Activated naive CD4-positive, alpha-beta T cell treated with anti-CD3 and anti-CD28 coated beads, Interleukin-2, amount 10 ng/mL, durations not matched to agents 7 days and 5 days (primary cell): ENCODE measurements at regions not wholly inside any gene's neighbourhood (a gene's known extent, or its start where the extent isn't known, plus 50 kb on each side); places are given as distances from the start of the nearest gene placed in this dataset.

Source experiments
- CTCF ChIA-PET: fragments of 350-600 bp; sonication (Branson Sonifier 250); formaldehyde crosslinking; loops from one replicate; lab custom pipeline; 2021; ENCODE audit warnings: antibody characterized with exemption; lab: Charles Lee
- DNase-seq: peaks from one replicate; pipeline ENCODE4 v3.0.0-alpha.2; 2020
- H3K27ac Mint-ChIP-seq: one replicate; pipeline ENCODE4 v1.8.0; 2021; ENCODE audit warnings: mild to moderate bottlenecking, moderate library complexity, mixed read lengths
- H3K27me3 Mint-ChIP-seq: one replicate; pipeline ENCODE4 v1.8.0; 2021; ENCODE audit warnings: mild to moderate bottlenecking, mixed read lengths
- H3K36me3 Mint-ChIP-seq: one replicate; pipeline ENCODE4 v1.8.0; 2021; ENCODE audit warnings: mixed read lengths
- H3K4me1 Mint-ChIP-seq: one replicate; pipeline ENCODE4 v1.8.0; 2021; ENCODE audit warnings: mixed read lengths
- H3K4me3 Mint-ChIP-seq: one replicate; pipeline ENCODE4 v1.8.0; 2021; ENCODE audit warnings: mild to moderate bottlenecking, moderate library complexity, mixed read lengths
- H3K9me3 Mint-ChIP-seq: one replicate; pipeline ENCODE4 v1.8.0; 2021; ENCODE audit warnings: mixed read lengths

DNA sequence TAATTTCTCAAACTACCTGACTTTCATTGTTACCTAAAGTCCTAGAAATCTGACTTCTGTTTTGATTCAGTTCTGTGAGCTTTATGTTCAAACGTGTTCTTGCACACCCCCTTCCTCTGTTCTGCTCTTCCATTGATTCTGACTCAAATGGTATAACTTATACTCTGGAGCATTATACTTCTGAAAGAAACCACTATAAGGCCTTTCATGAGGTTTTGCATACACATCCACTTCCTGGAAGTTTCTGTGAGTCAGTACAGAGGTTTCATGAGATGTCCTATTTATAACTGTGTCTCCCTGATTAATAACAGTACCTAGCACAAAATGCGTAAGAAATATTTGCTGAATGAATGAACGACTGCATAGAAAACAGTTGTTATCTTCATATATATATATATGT is 540.2 kb upstream of the CT83 start:
- Mint-ChIP-seq H3K27ac (no peak overlapping the region), H3K27me3 (no peaks in the 10 kb centered on the region), H3K36me3 (no peaks in the 10 kb centered on the region), H3K9me3 (no peaks in the 10 kb centered on the region), H3K4me1 (no peaks in the 10 kb centered on the region), H3K4me3 (no peak overlapping the region)
- CTCF ChIA-PET, result no interaction called here
- DNase-seq, result no peak

DNA sequence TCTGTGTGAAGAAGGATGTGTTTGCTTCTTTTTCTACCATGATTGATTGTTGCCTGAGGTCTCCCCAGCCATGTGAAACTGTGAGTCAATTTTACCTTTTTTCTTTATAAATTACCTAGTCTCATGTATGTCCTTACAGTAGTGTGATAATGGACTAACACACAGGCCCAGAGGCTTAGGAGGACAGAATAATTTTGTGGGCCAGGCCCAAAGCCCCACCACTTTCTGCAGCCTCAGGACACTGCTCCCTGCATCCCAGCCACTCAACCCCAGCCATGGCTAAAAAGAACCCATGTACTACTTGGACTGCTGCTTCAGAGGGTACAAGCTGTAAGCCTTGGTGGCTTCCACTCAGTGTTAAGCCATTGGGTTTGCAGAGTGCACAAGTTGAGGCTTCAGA is 512.7 kb upstream of the CT83 start:
- H3K27ac Mint-ChIP-seq, result no peak overlapping the region
- H3K9me3 Mint-ChIP-seq, result no peaks in the 10 kb centered on the region
- H3K4me1 Mint-ChIP-seq, result no peaks in the 10 kb centered on the region
- CTCF ChIA-PET, result no interaction called here
- H3K4me3 Mint-ChIP-seq, result no peak overlapping the region
- no peaks in the 10 kb centered on the region for H3K27me3 Mint-ChIP-seq
- DNase-seq, result no peak
- no peaks in the 10 kb centered on the region for H3K36me3 Mint-ChIP-seq

DNA sequence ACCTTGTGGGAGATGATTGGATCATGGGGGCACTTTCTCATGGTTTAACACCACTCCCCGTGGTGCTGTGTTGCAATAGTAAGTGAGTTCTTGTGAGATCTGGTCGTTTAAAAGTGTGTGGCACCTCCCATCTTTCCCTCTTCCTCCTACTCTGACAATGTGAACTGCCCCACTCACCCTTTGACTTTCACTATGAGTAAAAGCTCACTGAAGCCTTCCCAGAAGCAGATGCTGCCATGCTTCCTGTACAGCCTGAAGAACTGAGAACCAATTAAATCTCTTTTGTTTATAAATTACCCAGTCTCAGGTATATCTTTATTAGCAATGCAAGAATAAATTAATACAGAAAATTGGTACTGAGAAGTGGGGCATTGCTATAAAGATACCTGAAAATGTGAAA is 509.6 kb upstream of the CT83 start:
- no peak overlapping the region for H3K4me3 Mint-ChIP-seq
- CTCF ChIA-PET, result no interaction called here
- no peaks in the 10 kb centered on the region for H3K27me3 Mint-ChIP-seq
- no peaks in the 10 kb centered on the region for H3K4me1 Mint-ChIP-seq
- DNase-seq, result no peak
- no peaks in the 10 kb centered on the region for H3K36me3 Mint-ChIP-seq
- no peak overlapping the region for H3K27ac Mint-ChIP-seq
- no peaks in the 10 kb centered on the region for H3K9me3 Mint-ChIP-seq

DNA sequence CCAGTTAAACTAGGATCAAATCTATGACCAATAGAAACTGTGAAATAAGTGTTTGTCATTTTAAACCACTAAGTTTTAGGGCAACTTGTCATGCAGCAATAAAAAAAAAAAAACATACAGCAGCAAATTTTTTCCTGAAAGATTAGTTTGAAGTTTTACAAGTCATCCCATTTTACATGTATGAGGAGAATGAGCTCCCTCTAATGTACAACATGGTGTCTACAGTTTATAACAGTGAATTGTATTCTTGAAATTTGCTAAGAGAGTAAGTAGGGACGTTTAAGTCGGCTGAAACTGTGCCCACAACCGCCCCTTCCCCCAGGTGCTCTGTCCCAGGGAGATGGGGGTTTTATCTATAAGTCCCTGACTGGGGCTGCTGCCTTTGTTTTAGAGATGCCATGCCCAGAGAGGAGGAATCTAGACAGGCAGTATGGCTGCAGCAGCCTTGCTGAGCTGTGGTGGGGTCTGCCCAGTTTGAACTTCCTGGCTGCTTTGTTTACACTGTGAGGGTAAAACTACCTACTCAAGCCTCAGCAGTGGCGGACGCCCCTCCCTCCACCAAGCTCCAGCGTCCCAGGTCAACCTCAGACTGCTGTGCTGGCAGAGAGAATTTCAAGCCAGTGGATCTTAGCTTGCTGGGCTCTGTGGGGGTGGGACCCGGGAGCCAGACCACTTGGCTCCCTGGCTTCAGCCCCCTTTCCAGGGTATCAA is 499.3 kb upstream of the CT83 start:
- no peak for DNase-seq
- no peak overlapping the region for H3K27ac Mint-ChIP-seq
- no peaks in the 10 kb centered on the region for H3K4me1 Mint-ChIP-seq
- H3K4me3 Mint-ChIP-seq, result no peak overlapping the region
- H3K27me3 Mint-ChIP-seq, result no peaks in the 10 kb centered on the region
- CTCF ChIA-PET, result no interaction called here
- H3K9me3 Mint-ChIP-seq, result peaks cover 2% of the 10 kb centered on the region
- no peaks in the 10 kb centered on the region for H3K36me3 Mint-ChIP-seq

DNA sequence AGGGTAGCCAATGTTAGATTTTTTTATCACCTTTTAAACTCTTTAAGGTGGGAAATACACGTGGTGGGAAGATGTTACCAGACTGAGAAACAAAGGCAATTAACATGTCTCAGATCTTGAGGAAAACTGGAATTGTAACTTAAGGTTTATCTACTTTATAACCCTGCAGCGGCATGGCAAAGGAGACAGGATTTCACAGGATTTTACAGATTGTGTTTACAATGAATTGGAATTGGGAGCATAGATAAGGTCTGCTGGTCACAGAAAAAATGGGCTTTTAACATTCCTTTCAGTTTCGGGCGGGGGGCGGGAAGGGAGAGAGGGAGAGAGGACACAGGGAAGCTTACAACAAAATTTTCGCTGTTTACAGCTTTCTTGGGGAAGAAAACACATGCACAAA is 467.5 kb upstream of the CT83 start:
- H3K36me3 Mint-ChIP-seq, result no peaks in the 10 kb centered on the region
- no peaks in the 10 kb centered on the region for H3K9me3 Mint-ChIP-seq
- no peak overlapping the region for H3K4me3 Mint-ChIP-seq
- CTCF ChIA-PET, result no interaction called here
- no peaks in the 10 kb centered on the region for H3K4me1 Mint-ChIP-seq
- no peak overlapping the region for H3K27ac Mint-ChIP-seq
- no peaks in the 10 kb centered on the region for H3K27me3 Mint-ChIP-seq
- DNase-seq, result no peak

DNA sequence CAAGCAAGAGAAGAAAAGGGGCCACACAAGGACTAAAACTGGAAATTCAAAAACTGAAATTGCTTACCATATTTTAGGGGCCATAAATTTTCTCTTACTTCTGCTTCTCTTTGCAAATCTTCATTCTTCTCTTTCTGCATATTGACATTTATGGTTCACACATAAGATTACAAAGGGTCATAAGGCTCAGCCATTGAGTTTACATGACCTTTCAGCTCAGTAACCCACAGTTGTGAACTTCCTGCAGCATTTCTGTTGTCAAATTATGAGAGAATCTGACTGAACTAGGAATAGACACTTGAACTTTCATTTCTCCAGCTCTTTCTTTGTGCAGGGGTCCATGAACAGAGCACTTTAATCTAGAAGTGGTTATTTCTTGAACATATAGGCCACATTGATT is 434.8 kb upstream of the CT83 start:
- H3K27me3 Mint-ChIP-seq, result no peaks in the 10 kb centered on the region
- H3K4me1 Mint-ChIP-seq, result no peaks in the 10 kb centered on the region
- CTCF ChIA-PET, result no interaction called here
- H3K4me3 Mint-ChIP-seq, result no peak overlapping the region
- DNase-seq, result no peak
- no peaks in the 10 kb centered on the region for H3K36me3 Mint-ChIP-seq
- H3K27ac Mint-ChIP-seq, result no peak overlapping the region
- no peaks in the 10 kb centered on the region for H3K9me3 Mint-ChIP-seq

DNA sequence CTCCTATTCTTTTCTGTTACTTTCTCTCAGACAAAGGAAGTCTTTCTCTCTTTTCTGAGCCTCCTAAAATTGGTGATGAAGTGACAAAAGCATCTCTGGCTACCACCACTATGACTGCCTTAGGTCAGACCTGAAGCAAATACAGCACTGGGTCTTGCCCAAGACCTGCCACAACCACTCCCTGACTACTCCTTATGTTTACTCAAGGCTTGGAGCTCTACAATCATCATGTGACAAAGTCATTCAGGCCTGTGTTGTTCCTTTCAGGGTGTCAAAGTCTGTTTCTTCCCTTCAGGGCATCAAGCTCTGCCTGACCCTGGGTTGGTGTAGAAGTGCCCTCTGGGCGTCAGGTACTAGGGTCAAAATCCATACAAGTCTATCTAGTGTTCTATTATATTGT is 419.2 kb upstream of the CT83 start:
- Mint-ChIP-seq H3K36me3 (no peaks in the 10 kb centered on the region), H3K4me3 (no peak overlapping the region), H3K27ac (no peak overlapping the region), H3K9me3 (peaks cover 3% of the 10 kb centered on the region), H3K4me1 (no peaks in the 10 kb centered on the region), H3K27me3 (no peaks in the 10 kb centered on the region)
- DNase-seq, result no peak
- CTCF ChIA-PET, result no interaction called here

DNA sequence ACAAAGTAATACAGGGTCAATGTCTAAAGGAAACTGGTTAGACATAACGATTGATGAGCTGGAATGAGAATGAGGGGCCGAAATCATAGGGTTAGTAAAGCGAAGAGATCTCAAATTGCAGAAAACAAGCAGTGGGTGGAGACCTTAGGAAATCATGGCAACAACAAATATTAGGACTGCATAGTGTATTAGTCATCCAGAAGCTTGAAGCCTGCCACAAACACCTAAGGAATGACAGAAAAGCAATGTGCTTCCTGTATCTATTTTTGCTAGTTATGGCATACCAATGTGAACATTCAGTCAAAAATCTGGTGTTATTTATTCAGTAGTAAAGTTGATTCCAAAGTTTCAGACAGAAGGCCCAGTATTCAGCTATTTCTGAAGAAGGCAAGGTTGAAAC is 410.9 kb upstream of the CT83 start:
- DNase-seq, result no peak
- no peak overlapping the region for H3K27ac Mint-ChIP-seq
- no peaks in the 10 kb centered on the region for H3K9me3 Mint-ChIP-seq
- CTCF ChIA-PET, result no interaction called here
- no peak overlapping the region for H3K4me3 Mint-ChIP-seq
- no peaks in the 10 kb centered on the region for H3K4me1 Mint-ChIP-seq
- H3K36me3 Mint-ChIP-seq, result no peaks in the 10 kb centered on the region
- H3K27me3 Mint-ChIP-seq, result no peaks in the 10 kb centered on the region

DNA sequence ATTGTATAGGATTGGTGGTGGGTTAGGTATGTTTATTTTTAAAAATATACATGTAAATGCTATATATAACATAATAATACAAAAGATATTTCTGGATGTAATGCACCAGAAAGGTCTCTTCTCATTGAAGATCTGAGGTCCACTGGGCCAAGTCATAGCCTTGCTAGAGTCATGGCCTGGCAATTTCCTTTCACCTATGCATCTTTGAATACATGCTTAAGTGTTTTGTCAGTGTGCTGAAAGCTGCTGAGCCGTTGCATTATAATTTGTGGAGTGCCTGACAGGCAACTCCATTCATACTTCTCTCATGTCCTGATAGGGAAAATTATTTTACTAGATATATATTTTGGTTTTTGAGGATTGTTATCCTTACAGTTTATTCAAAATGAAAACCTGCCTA is 410.2 kb upstream of the CT83 start:
- Mint-ChIP-seq H3K4me3 (no peak overlapping the region), H3K9me3 (no peaks in the 10 kb centered on the region), H3K36me3 (no peaks in the 10 kb centered on the region), H3K4me1 (no peaks in the 10 kb centered on the region), H3K27me3 (no peaks in the 10 kb centered on the region), H3K27ac (no peak overlapping the region)
- DNase-seq, result no peak
- CTCF ChIA-PET, result no interaction called here

DNA sequence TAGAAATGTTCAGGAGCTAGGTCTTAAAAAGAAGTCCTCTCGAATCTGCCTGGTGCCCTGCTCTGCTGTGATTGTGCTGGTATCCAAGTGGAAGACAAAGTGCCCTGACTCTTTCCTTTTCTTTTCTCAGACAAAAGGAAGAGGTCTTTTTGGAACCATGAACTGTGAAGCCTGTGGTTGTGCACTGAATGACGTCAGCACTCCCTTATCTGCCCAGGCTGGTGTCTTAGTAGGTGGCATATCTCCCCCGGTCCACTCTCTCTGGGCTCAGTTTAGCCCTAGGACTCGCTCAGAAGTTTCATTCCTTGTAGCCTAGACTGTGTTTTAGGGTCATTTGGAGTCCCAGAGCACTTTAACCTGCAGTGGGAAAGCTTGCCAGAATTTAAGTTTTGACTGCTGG is 400.3 kb upstream of the CT83 start:
- DNase-seq, result no peak
- Mint-ChIP-seq H3K36me3 (no peaks in the 10 kb centered on the region), H3K9me3 (no peaks in the 10 kb centered on the region), H3K27ac (no peak overlapping the region), H3K4me3 (no peak overlapping the region), H3K4me1 (no peaks in the 10 kb centered on the region), H3K27me3 (no peaks in the 10 kb centered on the region)
- CTCF ChIA-PET, result no interaction called here

DNA sequence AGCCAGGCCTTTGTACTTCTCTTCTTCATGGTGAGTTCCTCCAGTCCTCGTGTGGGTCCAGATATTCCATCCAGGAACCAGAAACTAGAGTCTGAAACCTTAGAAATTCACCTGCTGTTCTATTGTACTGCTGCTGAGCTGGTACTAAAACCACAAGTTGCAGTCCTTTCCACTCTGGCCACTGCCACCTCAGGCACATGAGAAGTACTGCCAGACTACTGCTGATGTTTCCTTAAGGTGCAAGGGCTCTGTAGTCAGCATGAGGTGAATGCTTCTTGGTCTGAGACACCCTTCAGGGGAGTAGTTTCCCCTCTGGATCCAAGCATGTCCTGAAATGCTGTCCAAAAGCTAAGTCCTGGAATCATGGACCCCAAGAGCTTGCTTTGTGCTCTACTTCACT is 399.6 kb upstream of the CT83 start:
- no peak for DNase-seq
- no peak overlapping the region for H3K4me3 Mint-ChIP-seq
- no peak overlapping the region for H3K27ac Mint-ChIP-seq
- CTCF ChIA-PET, result no interaction called here
- H3K27me3 Mint-ChIP-seq, result no peaks in the 10 kb centered on the region
- no peaks in the 10 kb centered on the region for H3K36me3 Mint-ChIP-seq
- H3K9me3 Mint-ChIP-seq, result no peaks in the 10 kb centered on the region
- no peaks in the 10 kb centered on the region for H3K4me1 Mint-ChIP-seq

DNA sequence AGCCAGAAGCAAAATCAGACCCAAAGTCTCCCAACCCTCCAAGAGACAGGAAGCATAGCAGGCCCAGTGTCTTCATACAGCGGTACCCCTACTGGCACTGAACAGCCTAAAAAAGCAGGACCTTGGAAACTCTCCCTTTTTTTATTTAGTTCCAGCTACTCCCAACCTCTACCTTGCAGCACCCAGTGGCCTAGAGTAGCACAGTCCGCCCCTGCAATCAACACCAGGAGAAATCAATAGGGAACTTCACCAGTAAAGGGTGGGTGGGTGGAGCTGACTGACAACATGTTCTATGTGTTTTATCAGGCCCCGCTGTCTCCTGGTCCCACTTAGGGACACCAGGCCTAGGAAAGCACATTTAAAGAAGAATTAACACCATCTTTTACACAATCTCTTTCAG is 378.5 kb upstream of the CT83 start:
- DNase-seq, result no peak
- Mint-ChIP-seq H3K4me3 (no peak overlapping the region), H3K27ac (no peak overlapping the region), H3K4me1 (no peaks in the 10 kb centered on the region), H3K9me3 (peaks cover 3% of the 10 kb centered on the region), H3K27me3 (no peaks in the 10 kb centered on the region), H3K36me3 (no peaks in the 10 kb centered on the region)
- CTCF ChIA-PET, result no interaction called here

DNA sequence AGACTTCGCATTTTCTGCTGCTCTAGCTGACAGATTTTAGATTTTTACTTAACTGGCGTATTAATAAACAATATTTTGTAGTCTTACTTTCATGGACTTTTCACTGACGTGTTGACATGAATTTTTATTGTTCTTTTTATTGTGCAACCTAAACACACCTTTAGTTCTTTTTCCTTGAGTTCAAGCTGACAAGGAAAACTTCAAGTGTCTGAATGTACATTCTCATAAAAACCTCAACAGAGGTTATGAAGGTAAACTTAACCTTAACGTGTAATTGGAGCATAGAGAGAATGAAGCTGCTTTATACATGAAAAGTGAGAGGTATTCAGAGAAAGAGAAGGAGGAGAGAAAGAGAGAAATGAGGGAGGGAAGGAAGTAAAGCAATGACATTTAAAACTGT is 364.3 kb upstream of the CT83 start:
- H3K27ac Mint-ChIP-seq, result no peak overlapping the region
- no peaks in the 10 kb centered on the region for H3K9me3 Mint-ChIP-seq
- H3K27me3 Mint-ChIP-seq, result no peaks in the 10 kb centered on the region
- no peak overlapping the region for H3K4me3 Mint-ChIP-seq
- no peaks in the 10 kb centered on the region for H3K36me3 Mint-ChIP-seq
- no peaks in the 10 kb centered on the region for H3K4me1 Mint-ChIP-seq
- CTCF ChIA-PET, result no interaction called here
- DNase-seq, result no peak

DNA sequence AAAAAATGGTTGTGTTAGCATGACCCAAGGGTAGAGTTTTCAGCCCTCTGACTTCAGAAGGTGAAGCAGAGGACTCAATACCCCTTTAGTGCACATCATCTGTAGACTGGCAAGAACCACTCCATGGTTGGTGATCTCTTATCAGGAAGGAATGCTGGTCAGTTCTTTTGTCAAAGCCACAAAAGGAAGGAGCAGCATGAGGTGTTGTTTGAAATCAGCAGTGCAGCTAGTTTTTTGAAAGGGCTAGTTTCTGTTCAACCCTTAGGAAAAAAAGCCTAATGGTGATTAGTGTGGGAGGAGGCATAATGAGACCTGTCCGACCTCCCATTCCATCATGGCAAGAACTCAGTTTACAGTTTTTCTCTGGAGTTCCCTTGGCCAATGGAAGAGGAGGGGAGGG is 362.0 kb upstream of the CT83 start:
- CTCF ChIA-PET, result no interaction called here
- Mint-ChIP-seq H3K4me1 (no peaks in the 10 kb centered on the region), H3K27ac (no peak overlapping the region), H3K27me3 (no peaks in the 10 kb centered on the region), H3K9me3 (no peaks in the 10 kb centered on the region), H3K4me3 (no peak overlapping the region), H3K36me3 (no peaks in the 10 kb centered on the region)
- DNase-seq, result no peak

DNA sequence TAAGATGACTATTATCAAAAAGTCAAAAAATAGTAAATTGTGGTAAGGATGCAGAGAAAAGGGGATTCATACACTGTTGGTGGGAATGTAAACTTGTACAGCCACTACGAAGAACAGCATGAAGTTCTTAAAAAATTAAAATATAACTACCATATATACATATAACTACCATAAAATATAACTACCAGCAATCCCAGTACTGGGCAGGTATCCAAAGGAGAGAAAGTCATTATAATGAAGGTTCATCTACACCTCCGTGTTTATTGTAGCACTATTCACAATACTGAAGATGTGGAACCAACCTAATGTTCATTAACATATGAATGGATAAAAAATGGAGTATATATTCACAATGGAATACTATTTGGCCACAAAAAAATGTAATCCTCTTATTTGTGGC is 360.9 kb upstream of the CT83 start:
- CTCF ChIA-PET, result no interaction called here
- Mint-ChIP-seq H3K27me3 (no peaks in the 10 kb centered on the region), H3K9me3 (no peaks in the 10 kb centered on the region), H3K27ac (no peak overlapping the region), H3K4me3 (no peak overlapping the region), H3K4me1 (no peaks in the 10 kb centered on the region), H3K36me3 (no peaks in the 10 kb centered on the region)
- DNase-seq, result no peak

DNA sequence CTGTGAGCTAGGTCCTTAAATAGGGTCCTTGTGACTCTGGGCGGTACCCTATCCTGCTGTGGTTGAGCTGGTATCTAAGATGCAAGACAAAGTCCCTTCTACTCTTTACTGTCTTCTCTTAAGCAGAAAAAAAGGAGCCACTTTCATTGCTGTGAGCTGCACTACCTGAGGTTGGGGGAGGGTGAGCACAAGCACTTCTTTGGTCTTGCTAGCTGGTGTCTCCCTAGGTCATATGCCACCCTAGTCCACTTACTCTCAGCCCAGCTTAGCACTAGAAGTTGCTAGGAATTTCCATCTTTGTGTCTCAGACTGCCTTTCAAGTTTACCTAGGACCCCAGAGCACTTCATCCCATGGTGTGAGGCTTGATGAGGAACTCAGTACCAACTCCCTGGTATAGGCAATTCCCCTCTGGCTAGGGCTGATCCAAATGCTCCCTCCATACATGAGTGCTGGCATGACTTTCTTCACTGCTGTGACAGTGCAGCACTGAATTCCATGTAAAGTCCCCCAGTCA is 343.6 kb upstream of the CT83 start:
- Mint-ChIP-seq H3K36me3 (no peaks in the 10 kb centered on the region), H3K4me1 (no peaks in the 10 kb centered on the region), H3K27me3 (no peaks in the 10 kb centered on the region), H3K9me3 (no peaks in the 10 kb centered on the region), H3K27ac (no peak overlapping the region), H3K4me3 (no peak overlapping the region)
- no peak for DNase-seq
- CTCF ChIA-PET, result no interaction called here
